AG04450 (cell line): ENCODE measurements at regions not wholly inside any gene's neighbourhood (a gene's known extent, or its start where the extent isn't known, plus 50 kb on each side); places are given as distances from the start of the nearest gene placed in this dataset.

Experiments used
- CTCF ChIA-PET: fragments of 300-600, 350-600 bp; formaldehyde crosslinking; extraction: SDS; loops from one replicate; lab custom pipeline; 2022; ENCODE audit warnings: antibody characterized with exemption, inconsistent platforms; lab: Charles Lee
- POLR2A ChIA-PET: fragments of 350-600 bp; formaldehyde crosslinking; extraction: SDS; loops from one replicate; lab custom pipeline; 2021; ENCODE audit warnings: antibody characterized with exemption, inconsistent platforms; lab: Yijun Ruan, JAX
- DNase-seq: peaks from one replicate; pipeline ENCODE4 v3.0.0-alpha.2; 2011; ENCODE audit warnings: low read depth, low spot score
- H3K27ac ChIP-seq: one replicate; pipeline ENCODE4 v1.5.1; 2012; ENCODE audit warnings: low read depth, low read length, control low read depth
- H3K27me3 ChIP-seq: one replicate; pipeline ENCODE4 v1.6.0; 2012; ENCODE audit warnings: low read length; ENCODE audit not compliant: control insufficient read depth, insufficient read depth
- H3K4me3 ChIP-seq: 2 replicates; pipeline ENCODE4 v1.5.1; 2011; ENCODE audit warnings: mild to moderate bottlenecking, low read depth, low read length, control low read depth
- H3K9me3 ChIP-seq: 2 replicates; pipeline ENCODE4 v1.5.1; 2012; ENCODE audit warnings: low read length; ENCODE audit not compliant: control insufficient read depth, insufficient read depth
- CTCF ChIP-seq: IDR thresholded peaks from 2 replicates; pipeline ENCODE4 v1.5.1; 2011; ENCODE audit warnings: low read depth, low read length, control low read depth, inconsistent platforms

DNA sequence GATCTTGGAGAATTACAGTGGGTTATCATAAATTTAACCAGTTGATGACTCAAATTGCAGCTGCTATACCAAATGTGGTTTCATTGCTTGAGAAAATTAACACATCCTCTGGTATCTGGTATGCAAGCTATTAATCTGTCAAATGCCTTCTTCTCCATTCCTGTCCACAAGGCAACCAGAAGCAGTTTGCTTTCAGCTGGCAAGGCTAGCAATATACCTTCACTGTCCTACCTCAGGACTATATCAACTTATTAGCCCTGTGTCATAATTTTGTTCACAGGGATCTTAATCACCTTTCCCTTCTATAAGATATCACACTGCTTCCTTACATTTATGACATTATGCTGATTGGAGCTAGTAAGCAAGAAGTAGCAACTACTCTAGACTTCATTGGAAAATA lies 110.0 kb upstream of the GPC3 start:
- Histone ChIP-seq H3K27me3 (no peaks in the 10 kb centered on the region), H3K4me3 (no peak overlapping the region), H3K9me3 (no peaks in the 10 kb centered on the region), H3K27ac (no peak overlapping the region)
- ChIA-PET POLR2A (no interaction called here), CTCF (no interaction called here)
- no peak for TF ChIP-seq CTCF
- no peak for DNase-seq

DNA sequence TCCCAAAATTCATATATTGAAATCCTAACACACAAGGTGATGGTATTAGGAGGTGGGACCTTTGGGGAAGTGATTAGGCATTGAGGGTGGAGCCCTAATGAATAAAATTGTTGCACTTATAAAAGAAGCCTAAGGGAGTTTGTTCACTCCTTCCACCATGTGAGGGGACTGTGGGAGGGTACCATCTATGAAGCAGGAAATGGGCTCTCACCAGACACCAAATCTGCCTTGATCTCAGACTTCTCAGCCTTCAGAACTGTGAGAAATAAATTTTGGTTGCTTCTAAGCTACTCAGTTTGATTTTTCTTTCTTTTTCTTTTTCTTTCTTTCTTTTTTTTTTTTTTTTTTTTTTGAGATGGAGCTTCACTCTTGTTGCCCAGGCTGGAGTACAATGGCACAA lies 116.2 kb upstream of the GPC3 start:
- Histone ChIP-seq H3K27me3 (no peaks in the 10 kb centered on the region), H3K4me3 (no peak overlapping the region), H3K9me3 (no peaks in the 10 kb centered on the region), H3K27ac (no peak overlapping the region)
- no peak for TF ChIP-seq CTCF
- CTCF ChIA-PET: no interaction called here
- POLR2A ChIA-PET: no interaction called here
- DNase-seq: no peak

DNA sequence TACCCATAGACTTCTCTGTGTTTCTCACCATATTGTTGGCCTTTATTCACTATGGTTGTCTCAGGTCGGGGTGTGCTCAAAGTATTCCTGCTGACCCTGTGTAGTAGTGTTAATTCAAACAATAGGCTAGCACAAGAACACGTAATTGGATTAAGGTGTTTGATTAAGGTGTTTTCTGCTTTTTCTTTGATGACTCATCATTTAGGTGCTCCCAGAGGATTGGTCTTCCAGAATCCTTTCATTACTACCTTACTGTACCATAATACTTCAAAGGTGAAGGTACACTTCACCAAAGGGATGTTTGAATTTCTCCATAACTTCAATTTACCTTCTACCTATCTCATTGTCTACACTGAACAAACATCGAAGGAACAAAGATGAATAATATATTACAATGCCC lies 121.7 kb upstream of the CCDC160 start:
- TF ChIP-seq CTCF: no peak
- no peak for DNase-seq
- POLR2A ChIA-PET: no interaction called here

GRCh38 chrX:134137341-134137740 lies 99.6 kb upstream of the CCDC160 start:
- no peak overlapping the region for H3K27ac ChIP-seq
- ChIA-PET POLR2A (no interaction called here), CTCF (no interaction called here)
- H3K4me3 ChIP-seq: no peak overlapping the region
- no peaks in the 10 kb centered on the region for H3K27me3 ChIP-seq
- TF ChIP-seq CTCF: no peak
- no peak for DNase-seq
- no peaks in the 10 kb centered on the region for H3K9me3 ChIP-seq

More for the DNA sequence above, 121.7 kb upstream of the CCDC160 start:
- Histone ChIP-seq H3K4me3 (no peak overlapping the region), H3K9me3 (no peaks in the 10 kb centered on the region), H3K27ac (no peak overlapping the region), H3K27me3 (no peaks in the 10 kb centered on the region)
- CTCF ChIA-PET: no interaction called here

DNA sequence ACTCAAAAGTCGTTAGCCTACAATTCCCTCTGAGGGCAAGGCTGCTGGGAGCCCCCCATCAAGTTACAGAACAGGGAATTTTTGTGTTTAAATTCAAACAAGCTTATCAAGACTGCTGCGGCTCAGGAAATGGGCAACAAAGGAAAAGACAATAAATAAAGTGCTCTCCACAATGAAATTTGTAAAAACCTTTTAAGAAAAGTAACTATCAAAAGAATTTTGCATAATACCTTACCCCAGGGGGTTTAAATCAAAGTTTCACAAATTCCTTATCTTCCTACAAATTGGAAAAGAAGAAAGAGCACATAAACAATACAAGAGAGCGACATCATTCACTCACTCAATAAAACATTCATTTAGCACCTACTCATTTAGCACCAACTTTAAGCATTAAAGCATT lies 97.9 kb upstream of the CCDC160 start:
- Histone ChIP-seq H3K9me3 (no peaks in the 10 kb centered on the region), H3K27me3 (no peaks in the 10 kb centered on the region), H3K4me3 (no peak overlapping the region), H3K27ac (no peak overlapping the region)
- TF ChIP-seq CTCF: no peak
- no peak for DNase-seq
- ChIA-PET POLR2A (no interaction called here), CTCF (no interaction called here)
